ENCODE measurements at regions not wholly inside any gene's neighbourhood (a gene's known extent, or its start where the extent isn't known, plus 50 kb on each side); places are given as distances from the start of the nearest gene placed in this dataset.

DNA sequence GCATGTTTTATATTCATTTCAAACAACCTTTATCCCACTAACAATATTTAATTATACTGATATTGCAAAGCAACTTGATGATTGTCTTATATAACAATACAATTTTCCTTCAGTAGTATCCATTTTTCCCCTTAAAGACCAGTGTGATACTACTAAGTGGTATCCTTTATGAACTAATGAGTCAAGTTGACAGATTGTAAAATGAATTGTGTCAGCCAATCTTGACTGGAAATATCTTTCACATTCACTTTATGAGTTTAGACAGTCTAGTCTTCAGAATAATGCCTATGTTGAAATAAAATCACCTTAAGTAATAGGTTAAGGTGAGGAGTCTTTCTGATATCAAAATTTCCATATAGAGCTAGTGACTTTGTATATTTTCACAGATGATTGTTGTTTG, 950.0 kb upstream of the CELF2 start:
- TF ChIP-seq, protein P1, sequence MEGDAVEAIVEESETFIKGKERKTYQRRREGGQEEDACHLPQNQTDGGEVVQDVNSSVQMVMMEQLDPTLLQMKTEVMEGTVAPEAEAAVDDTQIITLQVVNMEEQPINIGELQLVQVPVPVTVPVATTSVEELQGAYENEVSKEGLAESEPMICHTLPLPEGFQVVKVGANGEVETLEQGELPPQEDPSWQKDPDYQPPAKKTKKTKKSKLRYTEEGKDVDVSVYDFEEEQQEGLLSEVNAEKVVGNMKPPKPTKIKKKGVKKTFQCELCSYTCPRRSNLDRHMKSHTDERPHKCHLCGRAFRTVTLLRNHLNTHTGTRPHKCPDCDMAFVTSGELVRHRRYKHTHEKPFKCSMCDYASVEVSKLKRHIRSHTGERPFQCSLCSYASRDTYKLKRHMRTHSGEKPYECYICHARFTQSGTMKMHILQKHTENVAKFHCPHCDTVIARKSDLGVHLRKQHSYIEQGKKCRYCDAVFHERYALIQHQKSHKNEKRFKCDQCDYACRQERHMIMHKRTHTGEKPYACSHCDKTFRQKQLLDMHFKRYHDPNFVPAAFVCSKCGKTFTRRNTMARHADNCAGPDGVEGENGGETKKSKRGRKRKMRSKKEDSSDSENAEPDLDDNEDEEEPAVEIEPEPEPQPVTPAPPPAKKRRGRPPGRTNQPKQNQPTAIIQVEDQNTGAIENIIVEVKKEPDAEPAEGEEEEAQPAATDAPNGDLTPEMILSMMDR (conservative IDR thresholded peaks at IDR 0.05), result no peak
- TF ChIP-seq EZH2 (IDR thresholded peaks at IDR 0.05; ENCODE audit: low read depth), result no peak
